Calu3 (cell line): ENCODE measurements at regions not wholly inside any gene's neighbourhood (a gene's known extent, or its start where the extent isn't known, plus 50 kb on each side); places are given as distances from the start of the nearest gene placed in this dataset.
A peak's percentile ranks its signal among the peaks of the same experiment; 100 is the strongest.

Experiments
- BruUV-seq: library from RNA; stranded (reverse); fragments of 400-500 nt; replicated peaks from 2 replicates; lab custom pipeline; 2021; lab: Mats Ljungman, UMichigan
- CTCF ChIA-PET: fragments of 300-600 bp; sonication (Branson Sonifier 250); formaldehyde crosslinking; loops from one replicate; lab custom pipeline; 2022; ENCODE audit warnings: antibody characterized with exemption; lab: Charles Lee
- DNase-seq: peaks from one replicate; pipeline ENCODE4 v3.0.0; 2022
- H3K27ac Mint-ChIP-seq: one replicate; pipeline ENCODE4 v1.8.0; 2022; ENCODE audit warnings: mixed read lengths; ENCODE audit not compliant: unreplicated experiment
- H3K27me3 Mint-ChIP-seq: one replicate; pipeline ENCODE4 v1.8.0; 2022; ENCODE audit warnings: mixed read lengths; ENCODE audit not compliant: unreplicated experiment
- H3K36me3 Mint-ChIP-seq: one replicate; pipeline ENCODE4 v1.8.0; 2022; ENCODE audit warnings: mild to moderate bottlenecking, moderate library complexity, mixed read lengths; ENCODE audit not compliant: insufficient read depth, unreplicated experiment
- H3K4me1 Mint-ChIP-seq: one replicate; pipeline ENCODE4 v1.8.0; 2022; ENCODE audit warnings: mild to moderate bottlenecking, low read depth, mixed read lengths; ENCODE audit not compliant: unreplicated experiment
- H3K4me3 Mint-ChIP-seq: one replicate; pipeline ENCODE4 v1.8.0; 2022; ENCODE audit warnings: mild to moderate bottlenecking, low read depth, moderate library complexity, mixed read lengths; ENCODE audit not compliant: unreplicated experiment
- H3K9me3 Mint-ChIP-seq: one replicate; pipeline ENCODE4 v1.8.0; 2022; ENCODE audit warnings: low read depth, mixed read lengths; ENCODE audit not compliant: unreplicated experiment
- CTCF ChIP-seq: fragments of 200-600 bp; IDR thresholded peaks from one replicate; pipeline ENCODE4 v1.8.0; 2022; ENCODE audit warnings: antibody characterized with exemption; ENCODE audit not compliant: unreplicated experiment
- intact Hi-C: fragments of 100-400 bp; cut with micrococcal nuclease; formaldehyde crosslinking; loops from one replicate; pipeline ENCODE4 v1.10.0; 2022; ENCODE audit not compliant: unreplicated experiment

GRCh38 chrX:42247241-42247640, 323.9 kb upstream of the CASK start:
- H3K9me3 Mint-ChIP-seq = peaks cover 4% of the 10 kb centered on the region
- peak overlapping the region; percentile 39 for H3K4me3 Mint-ChIP-seq
- intact Hi-C loops = no loop called here

GRCh38 chrX:42246814-42247213, 323.5 kb upstream of the CASK start:
- BruUV-seq = no TSS peak
- H3K27ac Mint-ChIP-seq = no peak overlapping the region
- H3K9me3 Mint-ChIP-seq = peaks cover 4% of the 10 kb centered on the region
- no peaks in the 10 kb centered on the region for H3K27me3 Mint-ChIP-seq
- peak overlapping the region; percentile 39 for H3K4me3 Mint-ChIP-seq
- intact Hi-C loops = no loop called here
- peak; percentile 24 for DNase-seq
- no peaks in the 10 kb centered on the region for H3K4me1 Mint-ChIP-seq
- no peaks in the 10 kb centered on the region for H3K36me3 Mint-ChIP-seq
- CTCF ChIA-PET = interaction anchor here (0.6 kb wide), 1 partner anchor 765 kb away, joined by 3 read pairs; no protein-coding TSS in a partner anchor
- TF ChIP-seq CTCF = no peak

More at GRCh38 chrX:42247241-42247640, 323.9 kb upstream of the CASK start:
- Mint-ChIP-seq H3K4me1 (no peaks in the 10 kb centered on the region), H3K27me3 (no peaks in the 10 kb centered on the region), H3K36me3 (no peaks in the 10 kb centered on the region), H3K27ac (no peak overlapping the region)
- BruUV-seq = no TSS peak
- CTCF ChIA-PET = interaction anchor here (0.6 kb wide), 1 partner anchor 765 kb away, joined by 3 read pairs; no protein-coding TSS in a partner anchor
- no peak for DNase-seq
- TF ChIP-seq CTCF = no peak

GRCh38 chrX:42242004-42242403, 318.6 kb upstream of the CASK start:
- no peak overlapping the region for H3K27ac Mint-ChIP-seq
- intact Hi-C loops = no loop called here
- H3K4me3 Mint-ChIP-seq = no peak overlapping the region
- no peaks in the 10 kb centered on the region for H3K9me3 Mint-ChIP-seq
- no peaks in the 10 kb centered on the region for H3K4me1 Mint-ChIP-seq
- no TSS peak for BruUV-seq
- H3K36me3 Mint-ChIP-seq = no peaks in the 10 kb centered on the region
- CTCF ChIA-PET = no interaction called here
- no peaks in the 10 kb centered on the region for H3K27me3 Mint-ChIP-seq
- TF ChIP-seq CTCF = no peak
- DNase-seq = no peak

GRCh38 chrX:42241421-42241820, 318.1 kb upstream of the CASK start:
- Mint-ChIP-seq H3K27ac (no peak overlapping the region), H3K4me1 (no peaks in the 10 kb centered on the region), H3K27me3 (no peaks in the 10 kb centered on the region), H3K4me3 (no peak overlapping the region), H3K36me3 (no peaks in the 10 kb centered on the region), H3K9me3 (no peaks in the 10 kb centered on the region)
- no peak for TF ChIP-seq CTCF
- intact Hi-C loops = no loop called here
- BruUV-seq = no TSS peak
- no peak for DNase-seq
- CTCF ChIA-PET = interaction anchor here (0.7 kb wide), 1 partner anchor 736 kb away, joined by 6 read pairs; no protein-coding TSS in a partner anchor
